Panc1 (cell line): ENCODE measurements at regions not wholly inside any gene's neighbourhood (a gene's known extent, or its start where the extent isn't known, plus 50 kb on each side); places are given as distances from the start of the nearest gene placed in this dataset.

Experiments
- CTCF ChIP-seq: fragments of 450-650 bp; IDR thresholded peaks from 2 replicates; pipeline ENCODE4 v1.5.1; 2017; ENCODE audit warnings: mild to moderate bottlenecking
- SIN3A ChIP-seq: IDR thresholded peaks from 2 replicates; pipeline ENCODE4 v1.6.1; 2012; ENCODE audit warnings: low read depth, mild to moderate bottlenecking, low read length, moderate library complexity, borderline replicate concordance; ENCODE audit not compliant: insufficient read depth

DNA sequence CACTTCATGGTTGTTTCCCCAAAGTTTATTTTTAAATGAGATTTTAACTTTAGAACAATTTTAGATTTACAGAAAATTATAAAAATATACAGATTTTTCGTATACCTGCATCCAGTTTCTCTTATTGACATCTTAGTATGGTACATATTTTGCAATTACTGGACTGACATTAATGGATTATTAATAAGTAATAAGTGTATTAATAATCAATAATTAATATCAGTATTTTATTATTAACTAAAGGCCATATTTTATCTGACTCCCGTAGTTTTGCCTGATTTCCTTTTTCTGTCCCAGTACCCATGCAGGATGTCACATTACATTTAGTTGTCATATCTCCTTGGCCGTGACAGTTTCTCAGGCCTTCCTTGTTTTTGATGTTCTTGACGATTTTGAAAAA lies 307.0 kb downstream of the C6orf118 start:
- TF ChIP-seq CTCF, result no peak
- no peak for TF ChIP-seq SIN3A
